Astrocyte of the cerebellum (primary cell): ENCODE measurements at regions not wholly inside any gene's neighbourhood (a gene's known extent, or its start where the extent isn't known, plus 50 kb on each side); places are given as distances from the start of the nearest gene placed in this dataset.

Experiments used
- DNase-seq: peaks from one replicate; pipeline ENCODE4 v3.0.0-alpha.2; 2011; ENCODE audit warnings: low read depth
- H3K4me3 ChIP-seq: 2 replicates; pipeline ENCODE4 v1.5.1; 2011; ENCODE audit warnings: mild to moderate bottlenecking, low read depth, low read length, moderate library complexity
- CTCF ChIP-seq: IDR thresholded peaks from 2 replicates; pipeline ENCODE4 v1.5.1; 2012; ENCODE audit warnings: low read length, low read depth, moderate library complexity, mild to moderate bottlenecking; ENCODE audit errors: missing control alignments
- in situ Hi-C: cut with HindIII; loops from 2 replicates; pipeline ENCODE4 v1.10.0; 2017; ENCODE audit warnings: low sequenced_read_pairs

DNA sequence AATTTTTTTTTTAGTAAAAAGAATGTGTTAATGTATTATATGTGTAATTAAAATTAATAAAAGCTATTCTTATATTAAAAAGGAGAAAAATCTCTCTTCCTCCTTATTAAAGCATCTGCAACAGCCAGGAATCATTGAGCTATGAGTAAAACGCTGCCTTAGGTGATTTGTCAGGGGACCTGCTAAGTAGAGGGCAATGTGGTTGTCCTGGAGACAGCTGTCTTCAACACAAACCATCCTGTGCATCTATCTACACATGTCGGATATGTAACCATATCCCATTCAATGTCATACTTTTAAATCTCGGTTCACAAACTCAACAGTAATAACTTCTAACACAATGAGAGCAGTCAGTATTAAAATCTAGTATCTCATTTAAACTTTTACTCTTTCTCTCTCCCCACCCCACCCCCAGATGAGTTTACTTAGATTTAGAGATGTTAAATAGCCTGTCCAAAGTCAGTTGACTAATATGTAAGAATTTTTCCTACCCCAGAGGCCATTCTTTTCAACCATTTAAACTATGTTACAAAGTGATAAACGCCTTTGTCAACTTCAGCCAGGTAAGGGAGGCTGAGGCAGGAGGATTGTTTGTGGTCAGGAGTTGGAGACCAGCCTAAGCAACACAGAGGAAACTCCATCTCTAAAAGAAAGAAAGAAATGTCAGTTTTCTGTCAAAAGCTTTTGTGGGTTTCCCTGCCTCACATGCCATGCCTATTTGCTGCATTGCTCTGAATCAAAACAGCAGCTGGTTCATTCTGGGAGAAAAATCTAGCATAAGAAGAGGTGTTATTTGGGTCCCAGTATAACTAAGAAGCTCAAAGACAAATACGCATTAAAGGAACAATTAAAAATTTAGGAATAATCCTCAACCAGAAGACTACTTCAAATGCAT is 413.7 kb upstream of the CCDC196 start:
- no peak for TF ChIP-seq CTCF
- H3K4me3 ChIP-seq: no peak overlapping the region
- no peak for DNase-seq
- in situ Hi-C loops: no loop called here

GRCh38 chr14:66074537-66074936 is 411.6 kb upstream of the CCDC196 start:
- DNase-seq: no peak
- in situ Hi-C loops: no loop called here
- H3K4me3 ChIP-seq: no peak overlapping the region
- TF ChIP-seq CTCF: no peak

- H3K4me3 ChIP-seq: no peak overlapping the region
- DNase-seq: no peak
- TF ChIP-seq CTCF: no peak
- in situ Hi-C loops: no loop called here
Observed at GRCh38 chr14:66076176-66076575, 410.0 kb upstream of the CCDC196 start.

DNA sequence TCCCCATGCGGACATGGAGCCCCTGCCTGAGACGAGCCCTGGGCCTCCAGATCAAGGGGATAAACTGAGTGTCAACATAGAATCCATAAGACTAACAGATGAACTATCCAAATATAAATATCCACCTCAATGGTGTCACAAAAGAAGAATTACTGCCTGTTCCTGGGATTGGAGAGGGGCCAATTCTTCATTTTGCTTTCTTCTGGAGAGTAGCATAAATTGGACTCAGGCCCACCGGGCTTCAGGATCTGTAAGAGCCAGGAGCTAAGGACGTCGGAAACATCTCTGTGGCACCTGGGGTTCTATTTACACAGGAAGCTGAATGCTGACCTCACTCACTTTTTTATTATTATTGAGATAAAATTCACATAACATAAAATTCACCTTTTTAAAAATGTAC is 408.2 kb upstream of the CCDC196 start:
- no peak overlapping the region for H3K4me3 ChIP-seq
- TF ChIP-seq CTCF: no peak
- no peak for DNase-seq
- in situ Hi-C loops: no loop called here

DNA sequence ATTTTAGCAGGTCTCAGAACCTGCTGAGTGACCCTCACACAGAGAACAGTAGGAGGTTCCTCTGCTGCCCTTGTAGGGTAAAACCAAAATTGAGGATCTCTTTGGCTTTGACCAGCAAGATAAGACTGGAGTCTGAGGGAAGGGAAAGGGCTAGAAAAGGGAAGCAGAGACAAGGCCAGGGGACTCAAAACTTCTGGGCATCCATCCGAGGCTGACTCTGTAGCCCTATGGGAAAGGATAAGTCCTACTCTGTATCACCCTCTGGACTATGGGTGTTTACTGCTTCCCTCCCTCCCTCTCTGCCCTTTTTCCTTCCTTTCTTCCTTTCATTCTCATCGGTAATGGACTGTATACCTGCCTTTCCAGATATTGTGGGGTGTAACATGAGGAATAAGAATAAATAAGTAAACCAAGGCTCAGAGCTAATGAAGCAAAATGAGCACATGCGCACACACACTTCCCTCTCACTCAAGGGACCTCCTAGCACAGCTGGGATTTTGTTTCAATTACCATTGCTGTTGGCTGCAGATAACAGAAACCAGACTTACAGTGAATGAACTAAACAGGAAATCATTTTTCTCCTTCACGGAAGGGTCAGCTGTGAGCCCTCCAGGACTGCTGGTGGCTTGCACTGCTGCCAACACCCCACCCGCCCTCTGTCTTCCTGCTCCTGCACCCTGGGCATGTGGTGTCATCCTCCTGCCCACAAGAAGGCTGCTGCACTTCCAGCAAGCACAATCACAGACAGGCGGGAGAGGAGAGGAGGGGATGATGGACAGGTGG is 404.4 kb upstream of the CCDC196 start:
- DNase-seq: no peak
- in situ Hi-C loops: no loop called here
- no peak for TF ChIP-seq CTCF
- H3K4me3 ChIP-seq: no peak overlapping the region

GRCh38 chr14:66085224-66085623 is 400.9 kb upstream of the CCDC196 start:
- no peak overlapping the region for H3K4me3 ChIP-seq
- no peak for DNase-seq
- in situ Hi-C loops: no loop called here
- TF ChIP-seq CTCF: no peak
